Ishikawa (cell line): ENCODE measurements at regions not wholly inside any gene's neighbourhood (a gene's known extent, or its start where the extent isn't known, plus 50 kb on each side); places are given as distances from the start of the nearest gene placed in this dataset.

ENCODE experiments used
- CEBPB ChIP-seq: IDR thresholded peaks from 2 replicates; pipeline ENCODE4 v1.6.1; 2012
- CREB1 ChIP-seq: IDR thresholded peaks from 2 replicates; pipeline ENCODE4 v1.6.1; 2012; ENCODE audit warnings: low read depth
- EP300 ChIP-seq: IDR thresholded peaks from 2 replicates; pipeline ENCODE4 v1.6.1; 2012; ENCODE audit warnings: borderline replicate concordance
- FOXM1 ChIP-seq: IDR thresholded peaks from 2 replicates; pipeline ENCODE4 v1.6.1; 2012; ENCODE audit warnings: low read depth, borderline replicate concordance
- RAD21 ChIP-seq: IDR thresholded peaks from 2 replicates; pipeline ENCODE4 v1.6.1; 2012; ENCODE audit warnings: low read depth
- TAF1 ChIP-seq: IDR thresholded peaks from 2 replicates; pipeline ENCODE4 v1.6.1; 2012; ENCODE audit warnings: low read depth, mild to moderate bottlenecking
- TCF12 ChIP-seq: IDR thresholded peaks from 2 replicates; pipeline ENCODE4 v1.6.1; 2012; ENCODE audit warnings: low read depth
- YY1 ChIP-seq: IDR thresholded peaks from 2 replicates; pipeline ENCODE4 v1.6.1; 2012; ENCODE audit warnings: low read depth
- ZBTB7A ChIP-seq: IDR thresholded peaks from 2 replicates; pipeline ENCODE4 v1.6.1; 2012; ENCODE audit warnings: low read depth
- TF ChIP-seq, protein P1 (sequence below): IDR thresholded peaks from 2 replicates; pipeline ENCODE4 v1.6.1; 2012; ENCODE audit warnings: low read depth, mild to moderate bottlenecking
- TF ChIP-seq, protein P2 (sequence below): IDR thresholded peaks from 2 replicates; pipeline ENCODE4 v1.6.1; 2012
- TF ChIP-seq, protein P3 (sequence below): IDR thresholded peaks from 2 replicates; pipeline ENCODE4 v1.6.1; 2012

DNA sequence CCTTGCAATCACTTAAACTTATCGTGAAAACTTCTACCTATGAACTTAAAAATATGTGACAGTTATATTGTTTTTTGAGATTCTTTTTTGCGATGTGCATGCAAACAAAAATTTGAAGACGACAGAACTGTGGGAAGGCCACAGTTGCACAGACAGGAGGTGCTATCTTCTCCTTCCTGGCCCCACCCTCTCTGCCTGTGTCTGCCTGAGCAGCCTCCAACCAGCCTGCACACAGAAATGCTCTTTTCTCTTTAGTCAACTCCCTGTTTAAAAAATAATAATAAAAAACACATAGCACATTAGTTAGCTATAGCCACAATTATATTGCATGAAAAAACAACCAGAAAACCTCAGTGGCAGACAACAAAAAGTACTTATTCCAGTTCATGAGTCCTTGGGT is 212.2 kb downstream of the ZNF621 start:
- TF ChIP-seq CREB1: no peak
- no peak for TF ChIP-seq CEBPB
- TF ChIP-seq, protein P1, sequence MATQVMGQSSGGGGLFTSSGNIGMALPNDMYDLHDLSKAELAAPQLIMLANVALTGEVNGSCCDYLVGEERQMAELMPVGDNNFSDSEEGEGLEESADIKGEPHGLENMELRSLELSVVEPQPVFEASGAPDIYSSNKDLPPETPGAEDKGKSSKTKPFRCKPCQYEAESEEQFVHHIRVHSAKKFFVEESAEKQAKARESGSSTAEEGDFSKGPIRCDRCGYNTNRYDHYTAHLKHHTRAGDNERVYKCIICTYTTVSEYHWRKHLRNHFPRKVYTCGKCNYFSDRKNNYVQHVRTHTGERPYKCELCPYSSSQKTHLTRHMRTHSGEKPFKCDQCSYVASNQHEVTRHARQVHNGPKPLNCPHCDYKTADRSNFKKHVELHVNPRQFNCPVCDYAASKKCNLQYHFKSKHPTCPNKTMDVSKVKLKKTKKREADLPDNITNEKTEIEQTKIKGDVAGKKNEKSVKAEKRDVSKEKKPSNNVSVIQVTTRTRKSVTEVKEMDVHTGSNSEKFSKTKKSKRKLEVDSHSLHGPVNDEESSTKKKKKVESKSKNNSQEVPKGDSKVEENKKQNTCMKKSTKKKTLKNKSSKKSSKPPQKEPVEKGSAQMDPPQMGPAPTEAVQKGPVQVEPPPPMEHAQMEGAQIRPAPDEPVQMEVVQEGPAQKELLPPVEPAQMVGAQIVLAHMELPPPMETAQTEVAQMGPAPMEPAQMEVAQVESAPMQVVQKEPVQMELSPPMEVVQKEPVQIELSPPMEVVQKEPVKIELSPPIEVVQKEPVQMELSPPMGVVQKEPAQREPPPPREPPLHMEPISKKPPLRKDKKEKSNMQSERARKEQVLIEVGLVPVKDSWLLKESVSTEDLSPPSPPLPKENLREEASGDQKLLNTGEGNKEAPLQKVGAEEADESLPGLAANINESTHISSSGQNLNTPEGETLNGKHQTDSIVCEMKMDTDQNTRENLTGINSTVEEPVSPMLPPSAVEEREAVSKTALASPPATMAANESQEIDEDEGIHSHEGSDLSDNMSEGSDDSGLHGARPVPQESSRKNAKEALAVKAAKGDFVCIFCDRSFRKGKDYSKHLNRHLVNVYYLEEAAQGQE: no peak
- no peak for TF ChIP-seq YY1
- TF ChIP-seq EP300: no peak
- no peak for TF ChIP-seq FOXM1
- no peak for TF ChIP-seq TCF12
- TF ChIP-seq RAD21: no peak
- TF ChIP-seq, protein P2, sequence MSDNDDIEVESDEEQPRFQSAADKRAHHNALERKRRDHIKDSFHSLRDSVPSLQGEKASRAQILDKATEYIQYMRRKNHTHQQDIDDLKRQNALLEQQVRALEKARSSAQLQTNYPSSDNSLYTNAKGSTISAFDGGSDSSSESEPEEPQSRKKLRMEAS: no peak
- no peak for TF ChIP-seq TAF1
- TF ChIP-seq ZBTB7A: no peak
- TF ChIP-seq, protein P3, sequence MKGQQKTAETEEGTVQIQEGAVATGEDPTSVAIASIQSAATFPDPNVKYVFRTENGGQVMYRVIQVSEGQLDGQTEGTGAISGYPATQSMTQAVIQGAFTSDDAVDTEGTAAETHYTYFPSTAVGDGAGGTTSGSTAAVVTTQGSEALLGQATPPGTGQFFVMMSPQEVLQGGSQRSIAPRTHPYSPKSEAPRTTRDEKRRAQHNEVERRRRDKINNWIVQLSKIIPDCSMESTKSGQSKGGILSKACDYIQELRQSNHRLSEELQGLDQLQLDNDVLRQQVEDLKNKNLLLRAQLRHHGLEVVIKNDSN: no peak
